Progenitor cell of endocrine pancreas (in vitro differentiated cells): ENCODE measurements at regions not wholly inside any gene's neighbourhood (a gene's known extent, or its start where the extent isn't known, plus 50 kb on each side); places are given as distances from the start of the nearest gene placed in this dataset.

Experiments used
- DNase-seq: peaks from one replicate; pipeline ENCODE4 v3.0.0; 2021; ENCODE audit warnings: low spot score; ENCODE audit not compliant: unreplicated experiment
- H3K27ac Mint-ChIP-seq: 2 replicates; pipeline ENCODE4 v1.8.0; 2021; ENCODE audit warnings: mild to moderate bottlenecking, moderate library complexity, mixed read lengths
- H3K27me3 Mint-ChIP-seq: 2 replicates; pipeline ENCODE4 v1.8.0; 2021; ENCODE audit warnings: mixed read lengths
- H3K36me3 Mint-ChIP-seq: 2 replicates; pipeline ENCODE4 v1.8.0; 2022; ENCODE audit warnings: mixed read lengths; ENCODE audit not compliant: insufficient read depth
- H3K4me1 Mint-ChIP-seq: 2 replicates; pipeline ENCODE4 v1.8.0; 2021; ENCODE audit warnings: low read depth, mixed read lengths
- H3K4me3 Mint-ChIP-seq: 2 replicates; pipeline ENCODE4 v1.8.0; 2021; ENCODE audit warnings: low read depth, mild to moderate bottlenecking, moderate library complexity, mixed read lengths
- H3K9me3 Mint-ChIP-seq: 2 replicates; pipeline ENCODE4 v1.8.0; 2021; ENCODE audit warnings: low read depth, mixed read lengths
- TF ChIP-seq, protein P1 (sequence below): fragments of 200-600 bp; sonication (generic); IDR thresholded peaks from one replicate; pipeline ENCODE4 v1.5.0; 2021; ENCODE audit warnings: antibody characterized with exemption, mild to moderate bottlenecking; ENCODE audit not compliant: unreplicated experiment

DNA sequence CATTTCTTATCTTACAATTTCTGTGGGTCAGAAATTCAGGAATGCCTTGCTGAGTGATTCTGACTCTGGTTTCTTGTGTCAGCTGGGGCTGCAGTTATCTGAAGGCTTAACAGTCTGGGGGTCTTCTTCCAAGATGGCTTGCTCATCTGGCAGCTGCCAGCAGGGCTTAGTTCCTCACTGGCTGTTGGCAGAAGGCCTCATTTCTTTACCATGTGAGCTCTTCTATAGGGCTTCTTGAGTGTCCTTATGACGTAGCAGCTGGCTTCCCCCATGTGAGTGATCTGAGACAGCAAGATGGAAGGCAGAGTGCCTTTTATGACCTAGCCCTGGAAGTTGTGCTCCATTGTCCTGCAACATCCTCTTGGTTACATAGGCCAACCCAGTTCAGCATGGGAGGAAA lies 82.0 kb upstream of the PDZRN3 start:
- Mint-ChIP-seq H3K36me3 (no peaks in the 10 kb centered on the region), H3K9me3 (no peaks in the 10 kb centered on the region), H3K27me3 (peaks cover 14% of the 10 kb centered on the region), H3K4me1 (peaks cover 23% of the 10 kb centered on the region), H3K27ac (peak overlapping the region; percentile 43), H3K4me3 (no peak overlapping the region)
- TF ChIP-seq, protein P1, sequence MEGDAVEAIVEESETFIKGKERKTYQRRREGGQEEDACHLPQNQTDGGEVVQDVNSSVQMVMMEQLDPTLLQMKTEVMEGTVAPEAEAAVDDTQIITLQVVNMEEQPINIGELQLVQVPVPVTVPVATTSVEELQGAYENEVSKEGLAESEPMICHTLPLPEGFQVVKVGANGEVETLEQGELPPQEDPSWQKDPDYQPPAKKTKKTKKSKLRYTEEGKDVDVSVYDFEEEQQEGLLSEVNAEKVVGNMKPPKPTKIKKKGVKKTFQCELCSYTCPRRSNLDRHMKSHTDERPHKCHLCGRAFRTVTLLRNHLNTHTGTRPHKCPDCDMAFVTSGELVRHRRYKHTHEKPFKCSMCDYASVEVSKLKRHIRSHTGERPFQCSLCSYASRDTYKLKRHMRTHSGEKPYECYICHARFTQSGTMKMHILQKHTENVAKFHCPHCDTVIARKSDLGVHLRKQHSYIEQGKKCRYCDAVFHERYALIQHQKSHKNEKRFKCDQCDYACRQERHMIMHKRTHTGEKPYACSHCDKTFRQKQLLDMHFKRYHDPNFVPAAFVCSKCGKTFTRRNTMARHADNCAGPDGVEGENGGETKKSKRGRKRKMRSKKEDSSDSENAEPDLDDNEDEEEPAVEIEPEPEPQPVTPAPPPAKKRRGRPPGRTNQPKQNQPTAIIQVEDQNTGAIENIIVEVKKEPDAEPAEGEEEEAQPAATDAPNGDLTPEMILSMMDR: no peak
- DNase-seq: no peak

DNA sequence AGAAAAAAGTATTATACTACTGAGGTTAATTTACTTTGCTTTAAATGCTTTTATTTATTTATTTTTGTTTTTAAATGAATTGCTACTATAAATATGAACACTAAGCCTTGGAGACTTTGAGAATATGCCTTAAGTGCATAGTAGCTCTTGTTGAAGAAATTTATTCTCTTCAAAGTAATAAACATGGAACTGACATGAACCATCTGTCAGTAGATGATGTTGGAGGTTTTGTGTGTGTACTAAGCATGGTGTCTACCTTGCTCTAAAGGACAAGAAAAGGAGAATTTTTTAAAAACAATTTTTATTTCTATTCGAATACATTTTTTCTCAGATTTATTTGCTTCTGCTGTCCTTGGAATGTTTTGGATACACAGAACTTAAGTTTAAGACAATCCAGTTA lies 81.1 kb upstream of the PDZRN3 start:
- Mint-ChIP-seq H3K4me1 (peaks cover 23% of the 10 kb centered on the region), H3K27me3 (peaks cover 8% of the 10 kb centered on the region), H3K27ac (no peak overlapping the region), H3K9me3 (no peaks in the 10 kb centered on the region), H3K4me3 (no peak overlapping the region), H3K36me3 (no peaks in the 10 kb centered on the region)
- TF ChIP-seq, protein P1: no peak
- DNase-seq: no peak

DNA sequence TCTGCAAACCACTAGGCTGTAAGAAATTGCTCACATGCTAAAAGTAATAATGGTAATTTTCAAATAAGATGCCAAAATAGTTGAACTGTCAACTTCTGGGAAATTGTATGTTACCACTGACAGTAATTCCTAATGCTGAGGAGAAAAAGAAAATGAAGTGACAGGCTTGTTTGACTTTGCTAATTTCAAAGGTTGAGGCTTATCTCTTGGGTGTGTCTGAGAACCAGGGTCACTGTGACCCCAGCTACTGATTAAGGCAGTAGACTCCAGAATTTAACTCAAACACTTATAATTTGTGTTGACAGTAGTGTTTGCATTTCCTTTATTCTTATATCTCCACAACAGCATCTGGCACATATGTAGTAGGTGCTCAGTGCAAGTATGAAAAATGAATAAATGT lies 74.6 kb upstream of the PDZRN3 start:
- TF ChIP-seq, protein P1: no peak
- DNase-seq: no peak
- H3K4me1 Mint-ChIP-seq: peaks cover 8% of the 10 kb centered on the region
- no peaks in the 10 kb centered on the region for H3K36me3 Mint-ChIP-seq
- H3K27ac Mint-ChIP-seq: no peak overlapping the region
- no peak overlapping the region for H3K4me3 Mint-ChIP-seq
- H3K9me3 Mint-ChIP-seq: no peaks in the 10 kb centered on the region
- peaks cover 5% of the 10 kb centered on the region for H3K27me3 Mint-ChIP-seq

DNA sequence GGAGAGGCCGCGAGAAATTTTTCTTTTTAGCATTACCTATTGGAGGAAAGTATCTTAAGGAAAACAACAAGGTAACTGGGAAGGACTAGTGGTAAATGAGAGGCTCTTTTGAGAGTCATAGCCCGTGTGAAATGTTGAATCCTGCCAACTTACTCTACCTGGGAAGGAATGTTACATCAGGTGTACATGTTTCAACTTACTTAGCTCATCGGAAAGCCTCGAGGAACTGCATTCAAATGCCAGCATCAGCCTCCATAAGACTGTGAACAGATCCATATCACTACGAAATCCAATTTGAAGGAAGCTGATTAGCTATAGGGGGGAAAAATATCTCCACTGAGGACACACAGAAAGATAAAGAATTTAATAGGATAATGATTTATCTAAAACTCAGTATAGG lies 72.3 kb upstream of the PDZRN3 start:
- Mint-ChIP-seq H3K4me1 (peaks cover 7% of the 10 kb centered on the region), H3K36me3 (no peaks in the 10 kb centered on the region), H3K27me3 (peaks cover 4% of the 10 kb centered on the region), H3K27ac (no peak overlapping the region), H3K4me3 (no peak overlapping the region), H3K9me3 (peaks cover 2% of the 10 kb centered on the region)
- TF ChIP-seq, protein P1: no peak
- no peak for DNase-seq

DNA sequence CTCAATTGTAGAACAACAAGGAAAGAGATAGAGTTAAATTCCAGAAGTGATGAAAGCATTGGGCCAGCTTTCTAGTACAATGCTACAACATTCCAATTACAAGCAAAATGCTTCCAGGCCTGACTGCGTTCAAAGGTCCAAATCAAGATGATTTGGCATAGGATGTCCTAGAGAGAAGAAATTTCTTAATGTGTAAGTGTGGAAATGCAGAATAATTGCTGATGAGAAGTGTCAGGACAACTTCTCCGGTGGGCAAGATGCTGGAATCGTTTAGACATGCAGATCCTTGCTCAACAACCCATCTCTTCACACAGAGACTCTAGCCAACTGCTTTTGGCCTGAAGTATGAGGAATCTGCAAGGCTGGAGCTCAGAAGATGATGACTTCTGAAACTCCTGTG lies 71.1 kb upstream of the PDZRN3 start:
- Mint-ChIP-seq H3K36me3 (no peaks in the 10 kb centered on the region), H3K4me3 (no peak overlapping the region), H3K27me3 (peaks cover 4% of the 10 kb centered on the region), H3K4me1 (peaks cover 7% of the 10 kb centered on the region), H3K9me3 (peaks cover 2% of the 10 kb centered on the region), H3K27ac (no peak overlapping the region)
- TF ChIP-seq, protein P1: no peak
- DNase-seq: no peak
